Adipocyte (in vitro differentiated cells): ENCODE measurements at regions not wholly inside any gene's neighbourhood (a gene's known extent, or its start where the extent isn't known, plus 50 kb on each side); places are given as distances from the start of the nearest gene placed in this dataset.

Experiments
- DNase-seq: peaks from one replicate; pipeline ENCODE4 v3.0.0-alpha.2; 2015; ENCODE audit warnings: low read depth
- H3K27me3 ChIP-seq: replicated peaks from 2 replicates; pipeline ENCODE4 v1.7.0; 2013; ENCODE audit warnings: mild to moderate bottlenecking, low read length, moderate library complexity; ENCODE audit not compliant: control insufficient read depth, insufficient read depth
- H3K36me3 ChIP-seq: 2 replicates; pipeline ENCODE4 v1.7.0; 2013; ENCODE audit warnings: low read length, mild to moderate bottlenecking, moderate library complexity; ENCODE audit not compliant: control insufficient read depth, insufficient read depth, severe bottlenecking
- H3K4me1 ChIP-seq: 2 replicates; pipeline ENCODE4 v1.7.0; 2013; ENCODE audit warnings: mild to moderate bottlenecking, low read length, moderate library complexity; ENCODE audit not compliant: control insufficient read depth, insufficient read depth
- H3K4me3 ChIP-seq: 2 replicates; pipeline ENCODE4 v1.7.0; 2013; ENCODE audit warnings: mild to moderate bottlenecking, low read length, moderate library complexity
- H3K9ac ChIP-seq: 2 replicates; pipeline ENCODE4 v1.7.0; 2013; ENCODE audit warnings: mild to moderate bottlenecking, low read length, moderate library complexity
- H3K9me3 ChIP-seq: 2 replicates; pipeline ENCODE4 v1.7.0; 2013; ENCODE audit warnings: mild to moderate bottlenecking, low read length, moderate library complexity; ENCODE audit not compliant: control insufficient read depth

GRCh38 chr3:5270666-5271371 lies 83.3 kb downstream of the EDEM1 start:
- H3K27me3 ChIP-seq: no peaks in the 10 kb centered on the region
- no peaks in the 10 kb centered on the region for H3K36me3 ChIP-seq
- no peaks in the 10 kb centered on the region for H3K4me1 ChIP-seq
- no peak for DNase-seq
- H3K9ac ChIP-seq: no peak overlapping the region
- H3K4me3 ChIP-seq: no peak overlapping the region
- H3K9me3 ChIP-seq: no peaks in the 10 kb centered on the region

DNA sequence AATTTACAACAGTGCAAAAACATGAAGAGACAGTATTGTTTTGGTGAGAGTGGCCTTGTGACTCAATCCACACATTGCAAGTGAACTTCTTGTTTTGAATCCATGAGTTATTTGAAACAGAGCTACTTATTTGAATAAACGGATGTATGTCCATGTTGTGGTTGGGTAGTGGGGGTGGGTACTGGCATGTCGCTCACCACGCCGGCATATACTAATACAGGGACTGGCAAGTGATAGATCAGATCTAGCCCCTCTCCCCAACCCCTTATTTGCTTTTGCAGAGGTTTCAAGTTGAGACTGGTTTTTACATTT lies 83.8 kb downstream of the EDEM1 start:
- no peaks in the 10 kb centered on the region for H3K27me3 ChIP-seq
- no peaks in the 10 kb centered on the region for H3K4me1 ChIP-seq
- no peak for DNase-seq
- H3K4me3 ChIP-seq: no peak overlapping the region
- no peak overlapping the region for H3K9ac ChIP-seq
- no peaks in the 10 kb centered on the region for H3K36me3 ChIP-seq
- no peaks in the 10 kb centered on the region for H3K9me3 ChIP-seq

DNA sequence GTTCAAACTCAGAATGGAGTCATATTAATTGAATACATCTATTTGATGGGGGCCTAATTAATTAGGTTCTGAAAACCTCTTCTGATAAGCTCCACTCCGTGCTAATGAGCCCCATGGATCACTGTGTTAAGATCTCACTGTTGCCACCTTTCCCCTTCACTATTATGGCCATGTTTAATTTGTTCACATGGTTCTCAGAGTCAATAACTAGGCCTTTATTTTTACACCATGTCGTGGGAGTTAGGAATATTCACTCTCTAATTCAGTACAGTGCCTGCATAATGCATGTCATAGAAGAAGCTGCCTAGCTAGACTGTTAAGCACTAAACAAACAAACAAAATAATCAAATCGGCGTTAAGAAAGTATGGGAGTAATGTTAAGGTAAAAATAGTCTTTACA lies 84.9 kb downstream of the EDEM1 start:
- no peaks in the 10 kb centered on the region for H3K4me1 ChIP-seq
- H3K9me3 ChIP-seq: peaks cover 3% of the 10 kb centered on the region
- H3K4me3 ChIP-seq: no peak overlapping the region
- DNase-seq: no peak
- H3K36me3 ChIP-seq: no peaks in the 10 kb centered on the region
- no peaks in the 10 kb centered on the region for H3K27me3 ChIP-seq
- H3K9ac ChIP-seq: no peak overlapping the region

- H3K27me3 ChIP-seq: no peaks in the 10 kb centered on the region
- H3K4me3 ChIP-seq: no peak overlapping the region
- peaks cover 3% of the 10 kb centered on the region for H3K9me3 ChIP-seq
- no peak overlapping the region for H3K9ac ChIP-seq
- no peaks in the 10 kb centered on the region for H3K36me3 ChIP-seq
- no peak for DNase-seq
- no peaks in the 10 kb centered on the region for H3K4me1 ChIP-seq
Measured at GRCh38 chr3:5274091-5274490, 86.6 kb downstream of the EDEM1 start.

- no peak for DNase-seq
- no peak overlapping the region for H3K4me3 ChIP-seq
- peaks cover 4% of the 10 kb centered on the region for H3K9me3 ChIP-seq
- no peaks in the 10 kb centered on the region for H3K27me3 ChIP-seq
- H3K36me3 ChIP-seq: no peaks in the 10 kb centered on the region
- H3K9ac ChIP-seq: no peak overlapping the region
- H3K4me1 ChIP-seq: no peaks in the 10 kb centered on the region
Measured at GRCh38 chr3:5275529-5275928, 88.0 kb downstream of the EDEM1 start.

DNA sequence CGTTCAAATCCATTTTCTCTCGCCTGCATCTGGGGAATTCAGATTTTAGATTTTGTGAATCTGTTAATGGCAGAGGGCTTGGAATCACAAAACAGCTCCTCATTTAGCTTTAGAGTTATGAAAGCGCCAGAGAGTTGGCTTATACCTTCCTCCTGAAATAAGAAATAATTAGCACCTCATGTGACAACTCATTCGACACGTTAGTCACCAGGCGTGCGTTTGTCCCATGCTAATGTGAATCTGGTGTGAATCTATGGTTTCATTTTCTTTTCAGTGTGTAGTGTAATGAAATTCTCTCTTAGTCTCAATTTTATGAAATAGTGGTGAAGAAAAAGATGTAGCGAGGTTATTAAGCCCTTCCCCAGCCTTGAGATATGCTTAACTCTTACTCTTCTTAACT lies 89.4 kb downstream of the EDEM1 start:
- H3K27me3 ChIP-seq: no peaks in the 10 kb centered on the region
- no peak overlapping the region for H3K9ac ChIP-seq
- peaks cover 16% of the 10 kb centered on the region for H3K9me3 ChIP-seq
- no peak for DNase-seq
- no peaks in the 10 kb centered on the region for H3K36me3 ChIP-seq
- H3K4me3 ChIP-seq: no peak overlapping the region
- H3K4me1 ChIP-seq: no peaks in the 10 kb centered on the region

GRCh38 chr3:5277612-5278236 lies 90.2 kb downstream of the EDEM1 start:
- Histone ChIP-seq H3K36me3 (no peaks in the 10 kb centered on the region), H3K4me3 (no peak overlapping the region), H3K9me3 (peaks cover 24% of the 10 kb centered on the region), H3K9ac (no peak overlapping the region), H3K27me3 (no peaks in the 10 kb centered on the region), H3K4me1 (no peaks in the 10 kb centered on the region)
- no peak for DNase-seq

GRCh38 chr3:5278666-5279065 lies 91.2 kb downstream of the EDEM1 start:
- Histone ChIP-seq H3K4me3 (no peak overlapping the region), H3K36me3 (no peaks in the 10 kb centered on the region), H3K9ac (no peak overlapping the region), H3K9me3 (peaks cover 25% of the 10 kb centered on the region), H3K4me1 (no peaks in the 10 kb centered on the region), H3K27me3 (no peaks in the 10 kb centered on the region)
- no peak for DNase-seq

DNA sequence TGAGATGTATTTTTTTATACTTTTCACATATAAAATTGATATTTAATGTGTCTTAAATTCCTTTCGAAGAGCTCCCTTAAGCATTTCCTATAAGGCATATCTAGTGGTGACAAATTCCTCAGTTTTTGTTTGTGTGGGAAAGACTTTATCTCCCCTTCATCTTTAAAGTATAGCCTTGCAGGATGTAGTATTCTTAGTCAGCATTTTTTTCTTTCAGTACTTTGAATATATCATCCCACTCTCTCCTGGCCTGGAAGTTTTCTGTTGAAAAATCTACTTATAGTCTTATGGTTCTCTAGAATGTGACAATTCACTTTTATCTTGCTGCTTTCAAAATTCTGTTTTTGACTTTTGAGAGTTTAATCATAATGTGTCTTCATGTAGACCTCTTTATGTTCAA lies 95.2 kb downstream of the EDEM1 start:
- no peak overlapping the region for H3K4me3 ChIP-seq
- H3K36me3 ChIP-seq: no peaks in the 10 kb centered on the region
- no peak for DNase-seq
- peaks cover 22% of the 10 kb centered on the region for H3K9me3 ChIP-seq
- no peaks in the 10 kb centered on the region for H3K27me3 ChIP-seq
- no peaks in the 10 kb centered on the region for H3K4me1 ChIP-seq
- no peak overlapping the region for H3K9ac ChIP-seq

DNA sequence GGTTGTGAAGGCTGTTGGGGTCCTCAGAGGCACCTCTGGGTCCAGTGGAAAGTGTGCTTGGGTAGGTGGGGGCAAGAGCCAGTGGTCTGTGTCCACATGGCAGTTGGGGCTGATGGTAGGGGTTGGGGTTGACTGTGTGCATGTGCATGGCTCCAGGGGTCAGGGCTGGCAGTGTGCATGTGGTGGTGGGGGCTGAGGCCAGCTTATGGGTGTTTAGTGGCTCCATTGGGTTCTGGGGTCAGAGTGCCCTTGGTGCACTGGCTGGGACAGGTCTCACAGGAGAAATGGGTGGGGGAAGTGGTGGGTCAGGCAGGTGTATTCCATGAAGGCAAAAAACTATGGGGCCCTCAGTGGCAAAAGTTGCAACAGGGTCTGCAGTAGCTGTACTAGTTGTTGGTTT lies 97.9 kb downstream of the EDEM1 start:
- DNase-seq: no peak
- no peak overlapping the region for H3K4me3 ChIP-seq
- no peak overlapping the region for H3K9ac ChIP-seq
- no peaks in the 10 kb centered on the region for H3K36me3 ChIP-seq
- H3K9me3 ChIP-seq: peaks cover 28% of the 10 kb centered on the region
- H3K4me1 ChIP-seq: no peaks in the 10 kb centered on the region
- no peaks in the 10 kb centered on the region for H3K27me3 ChIP-seq

- Histone ChIP-seq H3K36me3 (no peaks in the 10 kb centered on the region), H3K9ac (no peak overlapping the region), H3K4me1 (peaks cover 11% of the 10 kb centered on the region), H3K9me3 (peaks cover 10% of the 10 kb centered on the region), H3K27me3 (no peaks in the 10 kb centered on the region), H3K4me3 (no peak overlapping the region)
- DNase-seq: no peak
Measured at GRCh38 chr3:5290915-5291314, 103.4 kb downstream of the EDEM1 start.

DNA sequence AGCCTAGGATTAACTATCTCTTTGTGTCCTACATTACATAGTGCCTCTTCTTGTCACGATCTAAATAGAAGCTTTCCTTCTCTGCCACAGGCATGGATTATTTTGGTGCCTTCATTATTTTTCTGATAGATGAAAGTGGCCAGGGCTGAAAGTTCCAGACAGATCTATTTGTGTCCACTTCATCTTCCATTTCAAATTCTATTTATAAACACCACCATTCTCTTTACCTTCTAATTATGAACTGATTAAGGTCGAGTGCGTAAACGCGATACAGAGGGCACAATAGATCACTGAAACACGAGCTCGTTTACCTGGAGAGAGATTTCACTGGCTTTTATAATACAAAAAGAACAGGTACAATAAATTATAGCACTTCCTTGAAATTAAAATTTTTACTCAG lies 105.0 kb downstream of the EDEM1 start:
- Histone ChIP-seq H3K4me1 (peaks cover 11% of the 10 kb centered on the region), H3K9ac (no peak overlapping the region), H3K4me3 (no peak overlapping the region), H3K27me3 (no peaks in the 10 kb centered on the region), H3K36me3 (no peaks in the 10 kb centered on the region), H3K9me3 (peaks cover 12% of the 10 kb centered on the region)
- no peak for DNase-seq
